HG03571 (cell line): ENCODE measurements at regions not wholly inside any gene's neighbourhood (a gene's known extent, or its start where the extent isn't known, plus 50 kb on each side); places are given as distances from the start of the nearest gene placed in this dataset.
"Not testable (repeated sequence)": the region's sequence is repeated elsewhere in the genome, so short reads cannot be mapped to it uniquely, and the experiment has no call there.

Experiments
- ATAC-seq: cut with Tn5 transposase; IDR thresholded peaks from one replicate; pipeline ENCODE4 v1.9.1; 2021; ENCODE audit not compliant: unreplicated experiment

- no peak for ATAC-seq
Measured at GRCh38 chrX:129091097-129091496, 432.2 kb downstream of the SMARCA1 start.

GRCh38 chrX:129086802-129087201, 436.5 kb downstream of the SMARCA1 start:
- ATAC-seq: no peak

- not testable (repeated sequence) for ATAC-seq
Measured at GRCh38 chrX:129084291-129084690, 439.0 kb downstream of the SMARCA1 start.

- ATAC-seq: no peak
Measured at GRCh38 chrX:129077424-129078170, 445.7 kb downstream of the SMARCA1 start.

- no peak for ATAC-seq
Measured at GRCh38 chrX:129071390-129071789, 451.9 kb downstream of the SMARCA1 start.

- no peak for ATAC-seq
Measured at GRCh38 chrX:129065895-129066294, 457.4 kb downstream of the SMARCA1 start.

- ATAC-seq: no peak
Measured at GRCh38 chrX:129058405-129058804, 464.9 kb downstream of the SMARCA1 start.

- ATAC-seq: no peak
Measured at GRCh38 chrX:129043138-129043537, 480.2 kb downstream of the SMARCA1 start.

GRCh38 chrX:129041319-129041718, 482.0 kb downstream of the SMARCA1 start:
- ATAC-seq: no peak

GRCh38 chrX:129040124-129040523, 483.2 kb downstream of the SMARCA1 start:
- ATAC-seq: no peak

GRCh38 chrX:129039176-129039575, 484.1 kb downstream of the SMARCA1 start:
- ATAC-seq: no peak

GRCh38 chrX:129037389-129037788, 485.9 kb downstream of the SMARCA1 start:
- no peak for ATAC-seq

GRCh38 chrX:129035180-129035579, 488.1 kb downstream of the SMARCA1 start:
- no peak for ATAC-seq

- no peak for ATAC-seq
Measured at GRCh38 chrX:129034196-129034595, 489.1 kb downstream of the SMARCA1 start.

- no peak for ATAC-seq
Measured at GRCh38 chrX:129026202-129026601, 497.1 kb downstream of the SMARCA1 start.

- ATAC-seq: no peak
Measured at GRCh38 chrX:129025376-129025775, 497.9 kb downstream of the SMARCA1 start.

GRCh38 chrX:129019412-129019811, 503.9 kb downstream of the SMARCA1 start:
- ATAC-seq: no peak

- ATAC-seq: no peak
Measured at GRCh38 chrX:129015381-129015780, 507.9 kb downstream of the SMARCA1 start.

GRCh38 chrX:129013574-129013973, 509.7 kb downstream of the SMARCA1 start:
- no peak for ATAC-seq

- ATAC-seq: no peak
Measured at GRCh38 chrX:129007631-129008030, 515.7 kb downstream of the SMARCA1 start.

GRCh38 chrX:129006491-129006890, 516.8 kb downstream of the SMARCA1 start:
- no peak for ATAC-seq

- no peak for ATAC-seq
Measured at GRCh38 chrX:129000797-129001196, 522.5 kb downstream of the SMARCA1 start.

GRCh38 chrX:129000018-129000417, 523.3 kb downstream of the SMARCA1 start:
- ATAC-seq: no peak
